CD8-positive, alpha-beta memory T cell (primary cell): ENCODE measurements at regions not wholly inside any gene's neighbourhood (a gene's known extent, or its start where the extent isn't known, plus 50 kb on each side); places are given as distances from the start of the nearest gene placed in this dataset.
A peak's percentile ranks its signal among the peaks of the same experiment; 100 is the strongest.

Source experiments
- CTCF ChIA-PET: fragments of 350-600 bp; sonication (Branson Sonifier 250); formaldehyde crosslinking; loops from one replicate; lab custom pipeline; 2021; ENCODE audit warnings: antibody characterized with exemption; lab: Charles Lee
- POLR2A ChIA-PET: fragments of 350-600 bp; sonication (Branson Sonifier 250); formaldehyde crosslinking; loops from one replicate; lab custom pipeline; 2021; ENCODE audit warnings: antibody characterized with exemption; lab: Charles Lee
- DNase-seq, 5 donors: peaks; one replicate each; pipeline versions ENCODE4 v3.0.0 to v3.0.0-alpha.2; 2020 to 2022; ENCODE audit warnings: mixed read lengths in 1 of 5
- H3K27ac ChIP-seq: one replicate; pipeline ENCODE4 v1.7.0; 2013; ENCODE audit warnings: low read depth, mild to moderate bottlenecking, low read length, moderate library complexity
- H3K27me3 ChIP-seq: 2 replicates; pipeline ENCODE4 v1.7.0; 2013; ENCODE audit warnings: low read length, mild to moderate bottlenecking; ENCODE audit not compliant: insufficient read depth, poor library complexity, severe bottlenecking
- H3K36me3 ChIP-seq: 2 replicates; pipeline ENCODE4 v1.7.0; 2013; ENCODE audit warnings: mild to moderate bottlenecking, low read length, moderate library complexity; ENCODE audit not compliant: insufficient read depth
- H3K4me1 ChIP-seq: 2 replicates; pipeline ENCODE4 v1.7.0; 2013; ENCODE audit warnings: mild to moderate bottlenecking, low read length, moderate library complexity; ENCODE audit not compliant: insufficient read depth
- H3K4me3 ChIP-seq: 2 replicates; pipeline ENCODE4 v1.7.0; 2013; ENCODE audit warnings: mild to moderate bottlenecking, low read length
- H3K9me3 ChIP-seq: 2 replicates; pipeline ENCODE4 v1.7.0; 2013; ENCODE audit warnings: mild to moderate bottlenecking, low read length
- H3K27ac Mint-ChIP-seq, 8 donors: one replicate each; pipeline ENCODE4 v1.8.0; 2020 to 2021; ENCODE audit warnings: mixed read lengths in 8 of 8, mild to moderate bottlenecking in 6 of 8, inconsistent platforms in 3 of 8, moderate library complexity in 3 of 8
- H3K27me3 Mint-ChIP-seq, 2 donors: one replicate each; pipeline ENCODE4 v1.8.0; 2020 to 2021; ENCODE audit warnings: mixed read lengths in 2 of 2, mild to moderate bottlenecking in 1 of 2, moderate library complexity in 1 of 2
- H3K36me3 Mint-ChIP-seq, 3 donors: one replicate each; pipeline ENCODE4 v1.8.0; 2020 to 2021; ENCODE audit warnings: mixed read lengths in 3 of 3, inconsistent platforms in 1 of 3, mild to moderate bottlenecking in 1 of 3
- H3K4me1 Mint-ChIP-seq, 3 donors: one replicate each; pipeline ENCODE4 v1.8.0; 2020 to 2021; ENCODE audit warnings: mixed read lengths in 3 of 3, inconsistent platforms in 1 of 3, mild to moderate bottlenecking in 1 of 3
- H3K4me3 Mint-ChIP-seq, 7 donors: one replicate each; pipeline ENCODE4 v1.8.0; 2020 to 2021; ENCODE audit warnings: mixed read lengths in 7 of 7, mild to moderate bottlenecking in 6 of 7, moderate library complexity in 4 of 7, inconsistent platforms in 2 of 7
- H3K9me3 Mint-ChIP-seq, 5 donors: one replicate each; pipeline ENCODE4 v1.8.0; 2020 to 2022; ENCODE audit warnings: mixed read lengths in 5 of 5, mild to moderate bottlenecking in 3 of 5, moderate library complexity in 2 of 5, inconsistent platforms in 1 of 5

DNA sequence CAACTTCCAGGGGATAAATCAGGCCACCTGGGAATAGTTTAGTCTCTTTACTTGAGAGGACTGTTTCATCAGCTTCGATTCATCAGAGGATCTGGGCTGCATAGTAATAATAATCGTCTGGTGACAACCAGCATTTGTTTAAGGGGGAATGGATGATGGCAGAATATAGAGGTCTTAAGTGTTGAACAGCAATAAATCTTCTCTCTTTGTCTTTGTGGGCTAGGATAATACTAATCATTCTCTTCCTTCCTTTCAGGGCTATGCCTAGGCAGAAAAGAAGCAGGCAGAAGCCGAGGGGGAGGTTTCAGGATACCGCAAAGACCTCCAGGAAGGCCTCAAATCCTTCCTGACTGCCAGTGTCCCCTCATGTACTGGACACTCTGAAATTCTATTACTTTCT, 150.4 kb upstream of the GAREM1 start:
- no peaks in the 10 kb centered on the region for H3K36me3 ChIP-seq
- H3K4me1 Mint-ChIP-seq, result no peaks in the 10 kb centered on the region
- peaks cover 0 to 3% (median 0%) of the 10 kb centered on the region in 5 donors for H3K9me3 Mint-ChIP-seq
- no peak overlapping the region for H3K4me3 Mint-ChIP-seq
- POLR2A ChIA-PET, result no interaction called here
- no peaks in the 10 kb centered on the region for H3K9me3 ChIP-seq
- no peak overlapping the region for H3K27ac ChIP-seq
- H3K4me3 ChIP-seq, result no peak overlapping the region
- no peak overlapping the region for H3K27ac Mint-ChIP-seq
- peaks cover 0 to 8% of the 10 kb centered on the region in 2 donors for H3K27me3 Mint-ChIP-seq
- H3K27me3 ChIP-seq, result no peaks in the 10 kb centered on the region
- CTCF ChIA-PET, result no interaction called here
- no peak for DNase-seq
- no peaks in the 10 kb centered on the region for H3K4me1 ChIP-seq
- H3K36me3 Mint-ChIP-seq, result no peaks in the 10 kb centered on the region

DNA sequence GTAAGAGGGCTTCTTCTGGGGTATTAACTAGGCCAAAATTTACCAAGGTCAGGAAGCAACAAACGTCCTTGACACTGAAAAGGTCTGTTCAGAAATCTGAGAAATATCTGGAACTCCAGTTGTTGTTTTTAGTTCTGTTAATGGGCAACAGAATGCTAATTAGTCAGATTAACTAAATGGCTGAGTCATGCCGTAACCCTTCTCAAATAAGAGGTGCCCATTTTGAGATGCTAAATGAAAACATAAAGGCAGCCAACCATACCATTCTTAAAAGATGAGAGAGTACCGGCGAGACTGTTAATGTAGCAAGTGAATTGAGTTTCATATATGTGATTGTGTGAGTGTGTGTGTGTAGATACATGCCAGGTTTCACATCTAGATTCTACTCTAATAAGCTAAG, 147.9 kb upstream of the GAREM1 start:
- Mint-ChIP-seq H3K9me3 (peaks cover 0 to 3% (median 0%) of the 10 kb centered on the region in 5 donors), H3K36me3 (no peaks in the 10 kb centered on the region), H3K4me3 (no peak overlapping the region), H3K27me3 (peaks cover 0 to 8% of the 10 kb centered on the region in 2 donors), H3K4me1 (no peaks in the 10 kb centered on the region), H3K27ac (peak overlapping the region in 1 of 8 donors; percentile 25)
- DNase-seq, result no peak
- Histone ChIP-seq H3K4me1 (no peaks in the 10 kb centered on the region), H3K36me3 (no peaks in the 10 kb centered on the region), H3K4me3 (no peak overlapping the region), H3K9me3 (no peaks in the 10 kb centered on the region), H3K27ac (no peak overlapping the region), H3K27me3 (no peaks in the 10 kb centered on the region)
- POLR2A ChIA-PET, result no interaction called here
- CTCF ChIA-PET, result no interaction called here

- H3K27ac ChIP-seq, result no peak overlapping the region
- peaks cover 0 to 3% (median 0%) of the 10 kb centered on the region in 5 donors for H3K9me3 Mint-ChIP-seq
- H3K27ac Mint-ChIP-seq, result no peak overlapping the region
- no peaks in the 10 kb centered on the region for H3K4me1 Mint-ChIP-seq
- H3K36me3 ChIP-seq, result no peaks in the 10 kb centered on the region
- POLR2A ChIA-PET, result no interaction called here
- no peak overlapping the region for H3K4me3 Mint-ChIP-seq
- no peaks in the 10 kb centered on the region for H3K9me3 ChIP-seq
- no peaks in the 10 kb centered on the region for H3K36me3 Mint-ChIP-seq
- H3K4me1 ChIP-seq, result no peaks in the 10 kb centered on the region
- H3K27me3 ChIP-seq, result no peaks in the 10 kb centered on the region
- H3K4me3 ChIP-seq, result no peak overlapping the region
- peaks cover 0 to 3% of the 10 kb centered on the region in 2 donors for H3K27me3 Mint-ChIP-seq
- no peak for DNase-seq
- CTCF ChIA-PET, result no interaction called here
Measured at GRCh38 chr18:32613821-32614220, 143.1 kb upstream of the GAREM1 start.

DNA sequence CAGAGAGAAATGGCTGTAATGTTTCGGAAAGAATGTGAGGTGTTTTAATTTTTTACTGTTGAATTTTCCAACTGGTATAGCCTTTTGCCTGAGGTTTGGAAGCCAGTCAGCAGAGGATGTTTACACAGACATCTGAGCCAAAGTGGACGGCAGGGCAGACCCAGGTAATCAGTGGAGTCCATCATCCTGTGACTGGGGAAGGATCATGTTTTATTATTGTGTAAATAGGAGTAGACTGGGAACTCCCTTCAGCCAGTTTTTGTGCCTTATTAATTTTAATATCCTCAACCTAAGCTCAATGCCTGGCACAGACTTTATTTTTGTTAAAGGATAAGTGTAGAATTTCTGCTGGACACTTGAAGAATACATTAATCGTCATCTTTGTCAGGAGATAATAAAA, 142.0 kb upstream of the GAREM1 start:
- H3K4me3 Mint-ChIP-seq, result no peak overlapping the region
- no peak for DNase-seq
- CTCF ChIA-PET, result no interaction called here
- Histone ChIP-seq H3K4me3 (no peak overlapping the region), H3K36me3 (no peaks in the 10 kb centered on the region), H3K4me1 (no peaks in the 10 kb centered on the region), H3K27ac (no peak overlapping the region), H3K27me3 (no peaks in the 10 kb centered on the region), H3K9me3 (no peaks in the 10 kb centered on the region)
- H3K27me3 Mint-ChIP-seq, result peaks cover 3 to 6% of the 10 kb centered on the region in 2 donors
- peaks cover 0 to 3% (median 0%) of the 10 kb centered on the region in 5 donors for H3K9me3 Mint-ChIP-seq
- POLR2A ChIA-PET, result no interaction called here
- no peak overlapping the region for H3K27ac Mint-ChIP-seq
- no peaks in the 10 kb centered on the region for H3K36me3 Mint-ChIP-seq
- no peaks in the 10 kb centered on the region for H3K4me1 Mint-ChIP-seq

DNA sequence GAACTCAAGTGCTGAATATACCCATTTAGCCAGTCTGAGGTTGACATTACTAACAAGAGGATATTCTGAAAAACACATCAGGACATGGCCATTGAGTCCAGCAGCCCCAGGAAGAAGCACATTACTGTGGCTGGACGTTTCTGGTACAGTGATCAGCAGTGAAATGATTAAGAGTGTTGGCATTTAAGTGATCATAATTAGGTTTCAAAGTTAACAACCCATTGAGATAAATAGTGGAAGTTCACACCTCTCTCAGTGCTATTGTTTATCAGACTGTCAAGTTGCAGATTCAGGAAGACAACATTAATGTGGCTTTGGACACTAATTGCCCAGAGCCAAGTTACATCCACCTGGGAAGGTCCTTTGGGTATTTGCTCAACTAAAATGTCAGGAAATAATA, 139.5 kb upstream of the GAREM1 start:
- CTCF ChIA-PET, result no interaction called here
- no peaks in the 10 kb centered on the region for H3K4me1 ChIP-seq
- no peak overlapping the region for H3K27ac ChIP-seq
- POLR2A ChIA-PET, result no interaction called here
- no peaks in the 10 kb centered on the region for H3K4me1 Mint-ChIP-seq
- no peak overlapping the region for H3K27ac Mint-ChIP-seq
- H3K9me3 Mint-ChIP-seq, result peaks cover 0 to 2% (median 0%) of the 10 kb centered on the region in 5 donors
- peaks cover 0 to 6% of the 10 kb centered on the region in 2 donors for H3K27me3 Mint-ChIP-seq
- no peak overlapping the region for H3K4me3 ChIP-seq
- no peak for DNase-seq
- no peaks in the 10 kb centered on the region for H3K36me3 Mint-ChIP-seq
- H3K27me3 ChIP-seq, result no peaks in the 10 kb centered on the region
- H3K36me3 ChIP-seq, result no peaks in the 10 kb centered on the region
- no peak overlapping the region for H3K4me3 Mint-ChIP-seq
- no peaks in the 10 kb centered on the region for H3K9me3 ChIP-seq

DNA sequence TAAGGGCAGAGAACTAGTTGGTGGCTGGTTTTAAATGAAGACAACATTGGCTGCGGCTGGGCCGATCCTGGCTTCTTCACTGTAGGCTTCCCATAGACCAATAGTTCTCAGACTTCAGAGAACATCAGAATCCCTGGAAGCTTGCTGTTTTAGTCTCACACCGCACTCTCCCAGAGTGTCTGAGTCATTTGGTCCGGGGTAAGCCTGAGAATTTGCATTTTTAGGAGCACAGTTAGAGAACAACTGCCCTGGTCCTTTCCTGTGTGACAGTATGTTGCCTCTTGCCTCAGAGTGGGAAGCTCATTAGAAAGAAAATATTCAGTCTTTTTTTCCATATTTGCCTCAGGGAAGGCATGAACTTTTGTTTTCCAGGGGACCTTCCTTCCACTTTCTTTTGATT, 137.1 kb upstream of the GAREM1 start:
- Mint-ChIP-seq H3K27me3 (peaks cover 0 to 6% of the 10 kb centered on the region in 2 donors), H3K36me3 (no peaks in the 10 kb centered on the region), H3K4me3 (no peak overlapping the region), H3K27ac (no peak overlapping the region), H3K9me3 (peaks cover 0 to 4% (median 0%) of the 10 kb centered on the region in 5 donors), H3K4me1 (no peaks in the 10 kb centered on the region)
- POLR2A ChIA-PET, result no interaction called here
- H3K36me3 ChIP-seq, result no peaks in the 10 kb centered on the region
- H3K9me3 ChIP-seq, result no peaks in the 10 kb centered on the region
- no peak overlapping the region for H3K27ac ChIP-seq
- H3K27me3 ChIP-seq, result no peaks in the 10 kb centered on the region
- CTCF ChIA-PET, result no interaction called here
- H3K4me1 ChIP-seq, result no peaks in the 10 kb centered on the region
- DNase-seq, result no peak
- no peak overlapping the region for H3K4me3 ChIP-seq

DNA sequence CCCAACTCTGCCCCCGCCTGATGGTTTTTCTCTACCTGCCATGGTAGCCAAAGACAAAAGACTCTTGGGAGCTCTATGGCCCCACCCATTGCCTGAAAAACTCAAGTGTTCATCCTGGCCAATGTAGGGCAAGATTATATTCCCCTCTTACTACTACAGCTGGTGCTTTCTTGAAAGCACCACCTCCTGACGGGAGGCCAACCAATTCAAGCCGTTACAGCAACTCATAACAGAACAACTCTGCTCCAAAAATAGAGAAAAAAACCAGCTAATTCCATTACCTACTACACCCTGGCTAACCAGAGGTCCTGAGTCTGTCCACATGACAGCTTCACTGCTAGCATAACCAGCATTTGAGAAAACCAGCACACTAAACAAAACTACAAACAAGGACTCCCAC, 127.5 kb upstream of the GAREM1 start:
- Mint-ChIP-seq H3K4me1 (no peaks in the 10 kb centered on the region), H3K36me3 (no peaks in the 10 kb centered on the region), H3K9me3 (peaks cover 0 to 7% (median 3%) of the 10 kb centered on the region in 5 donors), H3K4me3 (no peak overlapping the region), H3K27ac (no peak overlapping the region), H3K27me3 (peaks cover 2 to 4% of the 10 kb centered on the region in 2 donors)
- Histone ChIP-seq H3K36me3 (no peaks in the 10 kb centered on the region), H3K4me1 (no peaks in the 10 kb centered on the region), H3K4me3 (no peak overlapping the region), H3K27me3 (no peaks in the 10 kb centered on the region), H3K9me3 (no peaks in the 10 kb centered on the region), H3K27ac (no peak overlapping the region)
- no peak for DNase-seq
- POLR2A ChIA-PET, result no interaction called here
- CTCF ChIA-PET, result no interaction called here

GRCh38 chr18:32596501-32596900, 125.8 kb upstream of the GAREM1 start:
- no peak for DNase-seq
- no peaks in the 10 kb centered on the region for H3K27me3 ChIP-seq
- Mint-ChIP-seq H3K27me3 (peaks cover 2 to 4% of the 10 kb centered on the region in 2 donors), H3K9me3 (peaks cover 0 to 7% (median 3%) of the 10 kb centered on the region in 5 donors), H3K4me3 (no peak overlapping the region), H3K36me3 (no peaks in the 10 kb centered on the region), H3K27ac (no peak overlapping the region), H3K4me1 (no peaks in the 10 kb centered on the region)
- POLR2A ChIA-PET, result no interaction called here
- no peaks in the 10 kb centered on the region for H3K4me1 ChIP-seq
- H3K36me3 ChIP-seq, result no peaks in the 10 kb centered on the region
- no peak overlapping the region for H3K27ac ChIP-seq
- CTCF ChIA-PET, result no interaction called here
- H3K4me3 ChIP-seq, result no peak overlapping the region
- H3K9me3 ChIP-seq, result no peaks in the 10 kb centered on the region

GRCh38 chr18:32595832-32596231, 125.2 kb upstream of the GAREM1 start:
- H3K36me3 ChIP-seq, result no peaks in the 10 kb centered on the region
- Mint-ChIP-seq H3K4me3 (no peak overlapping the region), H3K27me3 (peaks cover 2 to 4% of the 10 kb centered on the region in 2 donors), H3K4me1 (no peaks in the 10 kb centered on the region), H3K27ac (no peak overlapping the region), H3K36me3 (no peaks in the 10 kb centered on the region), H3K9me3 (peaks cover 0 to 7% (median 3%) of the 10 kb centered on the region in 5 donors)
- no peak overlapping the region for H3K27ac ChIP-seq
- H3K27me3 ChIP-seq, result no peaks in the 10 kb centered on the region
- no peaks in the 10 kb centered on the region for H3K9me3 ChIP-seq
- no peaks in the 10 kb centered on the region for H3K4me1 ChIP-seq
- POLR2A ChIA-PET, result no interaction called here
- H3K4me3 ChIP-seq, result no peak overlapping the region
- no peak for DNase-seq
- CTCF ChIA-PET, result no interaction called here
